H1 (cell line): ENCODE measurements at regions not wholly inside any gene's neighbourhood (a gene's known extent, or its start where the extent isn't known, plus 50 kb on each side); places are given as distances from the start of the nearest gene placed in this dataset.

Source experiments
- CTCF ChIA-PET: fragments of 300-600 bp; sonication (Branson Sonifier 250); formaldehyde crosslinking; loops from one replicate; lab custom pipeline; 2021; ENCODE audit not compliant: partially characterized antibody; lab: Charles Lee
- POLR2A ChIA-PET: fragments of 300-600 bp; sonication (Branson Sonifier 250); formaldehyde crosslinking; loops from one replicate; lab custom pipeline; 2021; ENCODE audit warnings: inconsistent platforms; ENCODE audit not compliant: partially characterized antibody; lab: Charles Lee
- DNase-seq, 2 experiments: peaks; one replicate each; pipeline versions ENCODE4 v3.0.0 to v3.0.0-alpha.2; 2010 to 2022; ENCODE audit warnings: low spot score in 2 of 2, low read depth in 1 of 2, mixed read lengths in 1 of 2
- FAIRE-seq: peaks from 2 replicates; lab custom pipeline; 2011; peaks lifted over from hg19 to GRCh38; lab: Jason Lieb, UNC
- H2AFZ ChIP-seq: 2 replicates; pipeline ENCODE4 v1.8.1; 2012; ENCODE audit warnings: low read length, inconsistent platforms
- H2AK5ac ChIP-seq: 2 replicates; pipeline ENCODE4 v1.6.1; 2013; ENCODE audit warnings: low read depth, low read length
- H2BK120ac ChIP-seq: replicated peaks from 2 replicates; pipeline ENCODE3; 2013; ENCODE audit warnings: low read depth, low read length, inconsistent platforms
- H2BK12ac ChIP-seq: 2 replicates; pipeline ENCODE4 v1.6.1; 2013; ENCODE audit warnings: low read depth, low read length
- H2BK15ac ChIP-seq: 2 replicates; pipeline ENCODE4 v1.6.1; 2013; ENCODE audit warnings: low read length
- H2BK20ac ChIP-seq: 2 replicates; pipeline ENCODE4 v1.6.1; 2013; ENCODE audit warnings: low read length
- H2BK5ac ChIP-seq: 2 replicates; pipeline ENCODE4 v1.6.1; 2013; ENCODE audit warnings: low read depth, low read length
- H3K14ac ChIP-seq: 2 replicates; pipeline ENCODE4 v1.6.1; 2013; ENCODE audit warnings: inconsistent platforms; ENCODE audit not compliant: insufficient read length
- H3K18ac ChIP-seq: 2 replicates; pipeline ENCODE4 v1.6.1; 2013; ENCODE audit warnings: low read length; ENCODE audit errors: extremely low read depth
- H3K23ac ChIP-seq: 2 replicates; pipeline ENCODE4 v1.6.1; 2013; ENCODE audit warnings: inconsistent platforms; ENCODE audit not compliant: insufficient read length
- H3K23me2 ChIP-seq: 2 replicates; pipeline ENCODE4 v1.6.1; 2013; ENCODE audit warnings: low read depth, low read length
- H3K27ac ChIP-seq: 2 replicates; pipeline ENCODE4 v1.6.1; 2011; ENCODE audit warnings: low read depth, low read length, inconsistent platforms
- H3K27me3 ChIP-seq, 4 experiments: replicated peaks in 1 of 4; 1 replicate in 1 of 4; 2 replicates in 3 of 4; pipeline versions ENCODE4 v1.6.1 to v1.8.1; 2011 to 2013; ENCODE audit warnings: low read length in 3 of 4, mild to moderate bottlenecking in 3 of 4, inconsistent platforms in 2 of 4, mixed read lengths in 2 of 4, moderate library complexity in 1 of 4; ENCODE audit not compliant: control insufficient read depth in 3 of 4, insufficient read depth in 3 of 4; ENCODE audit errors: extremely low read depth in 1 of 4
- H3K36me3 ChIP-seq, 4 experiments: 2 replicates each; pipeline versions ENCODE4 v1.6.1 to v1.8.1; 2011 to 2013; ENCODE audit warnings: mild to moderate bottlenecking in 4 of 4, low read length in 3 of 4, moderate library complexity in 2 of 4, control low read depth in 1 of 4, inconsistent platforms in 1 of 4; ENCODE audit not compliant: insufficient read depth in 4 of 4, control insufficient read depth in 2 of 4
- H3K4ac ChIP-seq: replicated peaks from 2 replicates; pipeline ENCODE3; 2013; ENCODE audit warnings: low read length, low read depth, mixed read lengths, inconsistent platforms; ENCODE audit not compliant: insufficient read length
- H3K4me1 ChIP-seq, 4 experiments: replicated peaks in 1 of 4; 1 replicate in 1 of 4; 2 replicates in 3 of 4; pipeline versions ENCODE4 v1.6.1 to v1.8.1; 2011 to 2013; ENCODE audit warnings: low read length in 3 of 4, inconsistent platforms in 2 of 4, mixed read lengths in 1 of 4; ENCODE audit not compliant: insufficient read depth in 4 of 4, control insufficient read depth in 3 of 4
- H3K4me2 ChIP-seq, 2 experiments: 2 replicates each; pipeline versions ENCODE4 v1.6.1 to v1.8.1; 2011 to 2013; ENCODE audit warnings: low read depth in 2 of 2, low read length in 2 of 2, control low read depth in 1 of 2, inconsistent platforms in 1 of 2, mild to moderate bottlenecking in 1 of 2; ENCODE audit not compliant: insufficient read depth in 1 of 2
- H3K4me3 ChIP-seq, 4 experiments: fragments of 200-600, 300-600 bp in 1 of 4; sonication (generic), shearing (Covaris generic), sonication (Bioruptor Twin) in 1 of 4; 2 replicates each; pipeline versions ENCODE4 v1.5.1 to v1.8.1; 2011 to 2016; ENCODE audit warnings: low read length in 4 of 4, low read depth in 3 of 4, control low read depth in 2 of 4, inconsistent platforms in 2 of 4, mild to moderate bottlenecking in 2 of 4, mixed read lengths in 1 of 4, moderate library complexity in 1 of 4; ENCODE audit not compliant: insufficient read depth in 2 of 4; ENCODE audit errors: extremely low read depth in 1 of 4
- H3K56ac ChIP-seq: replicated peaks from 2 replicates; pipeline ENCODE3; 2013; ENCODE audit warnings: low read depth, mild to moderate bottlenecking, mixed read lengths, low read length, inconsistent platforms; ENCODE audit not compliant: insufficient read length
- H3K79me1 ChIP-seq: 2 replicates; pipeline ENCODE4 v1.6.1; 2013; ENCODE audit warnings: low read depth, low read length, control low read depth
- H3K79me2 ChIP-seq, 2 experiments: 2 replicates each; pipeline versions ENCODE4 v1.6.1 to v1.8.1; 2012 to 2013; ENCODE audit warnings: low read length in 2 of 2, mild to moderate bottlenecking in 2 of 2, inconsistent platforms in 1 of 2; ENCODE audit not compliant: insufficient read depth in 2 of 2, control insufficient read depth in 1 of 2
- H3K9ac ChIP-seq, 4 experiments: replicated peaks in 1 of 4; 1 replicate in 1 of 4; 2 replicates in 3 of 4; pipeline versions ENCODE4 v1.6.1 to v1.8.1; 2011 to 2013; ENCODE audit warnings: low read depth in 3 of 4, low read length in 3 of 4, control low read depth in 2 of 4, mild to moderate bottlenecking in 2 of 4, moderate library complexity in 2 of 4, inconsistent platforms in 1 of 4; ENCODE audit errors: extremely low read depth in 1 of 4
- H3K9me3 ChIP-seq, 2 experiments: 2 replicates each; pipeline versions ENCODE4 v1.6.1 to v1.8.1; 2012 to 2013; ENCODE audit warnings: mild to moderate bottlenecking in 2 of 2, moderate library complexity in 2 of 2, control low read depth in 1 of 2, inconsistent platforms in 1 of 2, low read depth in 1 of 2, low read length in 1 of 2, mixed read lengths in 1 of 2; ENCODE audit not compliant: insufficient read depth in 2 of 2
- H4K20me1 ChIP-seq, 2 experiments: replicated peaks in 1 of 2; 2 replicates each; pipeline versions ENCODE3 to v1.8.1; 2011 to 2013; ENCODE audit warnings: inconsistent platforms in 2 of 2, low read length in 2 of 2, mild to moderate bottlenecking in 1 of 2; ENCODE audit not compliant: insufficient read depth in 2 of 2, control insufficient read depth in 1 of 2
- H4K5ac ChIP-seq: 2 replicates; pipeline ENCODE4 v1.6.1; 2013; ENCODE audit warnings: low read length, low read depth, mixed read lengths, inconsistent platforms; ENCODE audit not compliant: insufficient read length
- H4K8ac ChIP-seq: 2 replicates; pipeline ENCODE4 v1.8.0; 2013; ENCODE audit warnings: mild to moderate bottlenecking, moderate library complexity, low read length, inconsistent platforms; ENCODE audit not compliant: insufficient read depth; ENCODE audit errors: extremely low read depth
- H4K91ac ChIP-seq: replicated peaks from 2 replicates; pipeline ENCODE3; 2013; ENCODE audit warnings: low read length, mixed read lengths, inconsistent platforms; ENCODE audit not compliant: insufficient read length
- BACH1 ChIP-seq: IDR thresholded peaks from 2 replicates; pipeline ENCODE4 v1.6.1; 2012; ENCODE audit warnings: low read length, improper control_type of control experiment
- BCL11A ChIP-seq, 2 experiments: IDR thresholded peaks; one replicate each; pipeline ENCODE4 v1.6.1; 2011; ENCODE audit warnings: low read depth in 2 of 2, low read length in 2 of 2, mild to moderate bottlenecking in 2 of 2
- CHD1 ChIP-seq: IDR thresholded peaks from 2 replicates; pipeline ENCODE4 v1.6.1; 2012; ENCODE audit warnings: low read depth, low read length, improper control_type of control experiment
- CREB1 ChIP-seq: IDR thresholded peaks from 2 replicates; pipeline ENCODE4 v1.6.1; 2012; ENCODE audit warnings: inconsistent platforms
- POLR2AphosphoS5 ChIP-seq: IDR thresholded peaks from 2 replicates; pipeline ENCODE4 v1.6.1; 2011; ENCODE audit warnings: low read depth, low read length
- SRF ChIP-seq: IDR thresholded peaks from 2 replicates; pipeline ENCODE4 v1.6.1; 2011; ENCODE audit warnings: mild to moderate bottlenecking, low read depth, low read length, moderate library complexity
- SUZ12 ChIP-seq: fragments of 200-600 bp; sonication (generic); IDR thresholded peaks from 2 replicates; pipeline ENCODE4 v1.6.1; 2012; ENCODE audit warnings: mild to moderate bottlenecking, inconsistent platforms, low read length, moderate library complexity, mixed read lengths
- TCF12 ChIP-seq: IDR thresholded peaks from 2 replicates; pipeline ENCODE4 v1.6.1; 2011; ENCODE audit warnings: low read depth, mild to moderate bottlenecking, low read length
- WGBS, 2 experiments: shearing (Covaris generic) in 1 of 2; methylation state at CpG; one replicate each; pipeline versions ENCODE4 v1.1.6 to v1.1.7; 2013 to 2015; ENCODE audit warnings: low lambda C conversion rate in 2 of 2, mixed read lengths in 2 of 2, inconsistent platforms in 1 of 2, low coverage in 1 of 2, missing lambda C conversion rate in 1 of 2; ENCODE audit not compliant: insufficient replicate concordance in 2 of 2, insufficient coverage in 1 of 2, insufficient read length in 1 of 2; ENCODE audit errors: extremely low coverage in 1 of 2, missing lambda C conversion rate in 1 of 2; 5-methylcytosine and 5-hydroxymethylcytosine counted together
- TF ChIP-seq, protein P1 (sequence below): IDR thresholded peaks from 2 replicates; pipeline ENCODE4 v1.6.1; 2012; ENCODE audit warnings: low read length, inconsistent platforms

DNA sequence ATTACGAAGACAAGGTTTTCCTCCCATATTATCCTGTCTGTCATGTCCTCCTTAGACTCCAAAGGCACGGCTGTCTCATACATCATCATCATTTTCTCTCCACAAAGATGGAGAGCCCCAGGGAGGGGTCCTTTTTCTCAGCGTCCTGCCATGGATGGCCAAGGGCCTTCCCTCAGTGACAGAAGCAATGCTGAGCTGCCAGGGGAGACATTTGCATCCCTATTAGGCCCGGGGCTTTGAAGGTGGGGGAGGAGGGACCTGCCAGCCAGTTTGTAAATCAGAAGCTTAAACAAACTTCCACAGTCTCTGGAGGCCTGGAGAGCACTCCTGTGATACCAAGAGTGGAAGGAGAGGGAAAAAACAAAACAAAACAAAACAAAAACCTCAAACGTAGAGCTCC, 112.4 kb upstream of the ADO start:
- no peak overlapping the region for H3K27ac ChIP-seq
- peak overlapping the region; percentile 35 to 50; a peak in 2 of 4 replicates for H3K4me2 ChIP-seq
- H3K79me2 ChIP-seq = no peaks in the 10 kb centered on the region
- H3K36me3 ChIP-seq = no peaks in the 10 kb centered on the region
- no peaks in the 10 kb centered on the region for H4K20me1 ChIP-seq
- no peak overlapping the region for H3K56ac ChIP-seq
- FAIRE-seq (peak; percentile 58), DNase-seq (peak in 1 of 2 experiments; percentile 52)
- peak overlapping the region; percentile 75; the same call in 1 of the 2 replicates for H2BK5ac ChIP-seq
- no peak overlapping the region for H3K23ac ChIP-seq
- no peak overlapping the region for H3K18ac ChIP-seq
- no peak overlapping the region for H3K14ac ChIP-seq
- no peak overlapping the region for H3K4ac ChIP-seq
- TF ChIP-seq SUZ12 (no peak), BCL11A (IDR thresholded peaks at IDR 0.05; ENCODE audit: low read depth in 2 of 2, low read length in 2 of 2) (no peak), CREB1 (no peak), BACH1 (no peak), POLR2AphosphoS5 (no peak), TCF12 (no peak), CHD1 (no peak), SRF (no peak)
- TF ChIP-seq, protein P1, sequence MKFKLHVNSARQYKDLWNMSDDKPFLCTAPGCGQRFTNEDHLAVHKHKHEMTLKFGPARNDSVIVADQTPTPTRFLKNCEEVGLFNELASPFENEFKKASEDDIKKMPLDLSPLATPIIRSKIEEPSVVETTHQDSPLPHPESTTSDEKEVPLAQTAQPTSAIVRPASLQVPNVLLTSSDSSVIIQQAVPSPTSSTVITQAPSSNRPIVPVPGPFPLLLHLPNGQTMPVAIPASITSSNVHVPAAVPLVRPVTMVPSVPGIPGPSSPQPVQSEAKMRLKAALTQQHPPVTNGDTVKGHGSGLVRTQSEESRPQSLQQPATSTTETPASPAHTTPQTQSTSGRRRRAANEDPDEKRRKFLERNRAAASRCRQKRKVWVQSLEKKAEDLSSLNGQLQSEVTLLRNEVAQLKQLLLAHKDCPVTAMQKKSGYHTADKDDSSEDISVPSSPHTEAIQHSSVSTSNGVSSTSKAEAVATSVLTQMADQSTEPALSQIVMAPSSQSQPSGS = no peak
- H3K4me1 ChIP-seq = peaks cover 3 to 9% (median 6%) of the 10 kb centered on the region in 4 experiments; a peak in 5 of 7 replicates
- no peak overlapping the region for H2BK120ac ChIP-seq
- H2BK12ac ChIP-seq = 0 out of 2 replicates have a peak overlapping the region, but pooled peaks have one; percentile 17
- no peak overlapping the region for H2BK15ac ChIP-seq
- H4K91ac ChIP-seq = no peak overlapping the region
- WGBS, 2 experiments = 36% methylated on average over 5 of the region's 5 CpGs; no CpG with 5 or more reads in 1 of the 2 experiments
- H3K4me3 ChIP-seq = no peak overlapping the region; a peak in 1 of 8 replicates
- H3K23me2 ChIP-seq = no peaks in the 10 kb centered on the region
- CTCF ChIA-PET = interaction anchor here (0.8 to 1.4 kb wide), 4 partner anchors 10 to 113 kb away, joined by 3 to 4 read pairs (median 4); partner anchors contain the start of gene ADO
- no peak overlapping the region for H2AFZ ChIP-seq
- no peak overlapping the region for H4K5ac ChIP-seq
- POLR2A ChIA-PET = interaction anchor here (0.6 to 1.0 kb wide), 2 partner anchors 42 to 112 kb away, joined by 3 to 4 read pairs; no protein-coding TSS in a partner anchor
- no peak overlapping the region for H3K9ac ChIP-seq
- no peak overlapping the region for H4K8ac ChIP-seq
- no peak overlapping the region for H2BK20ac ChIP-seq
- H3K9me3 ChIP-seq = no peaks in the 10 kb centered on the region
- H3K27me3 ChIP-seq = no peaks in the 10 kb centered on the region
- 0 out of 2 replicates have a peak overlapping the region, but pooled peaks have one; percentile 53 for H2AK5ac ChIP-seq
- H3K79me1 ChIP-seq = no peaks in the 10 kb centered on the region
